ENCODE measurements at regions not wholly inside any gene's neighbourhood (a gene's known extent, or its start where the extent isn't known, plus 50 kb on each side); places are given as distances from the start of the nearest gene placed in this dataset.

- peak; percentile 2 for DNase-seq
Measured at GRCh38 chr2:155250800-155251199, 552.3 kb downstream of the KCNJ3 start.

GRCh38 chr2:155240176-155240575 is 541.7 kb downstream of the KCNJ3 start:
- DNase-seq, result no peak

GRCh38 chr2:155235710-155236109 is 537.2 kb downstream of the KCNJ3 start:
- DNase-seq, result no peak

GRCh38 chr2:155223781-155224406 is 525.4 kb downstream of the KCNJ3 start:
- no peak for DNase-seq

GRCh38 chr2:155218945-155219344 is 520.5 kb downstream of the KCNJ3 start:
- no peak for DNase-seq

- DNase-seq, result no peak
Measured at GRCh38 chr2:155218292-155218924, 519.9 kb downstream of the KCNJ3 start.

- DNase-seq, result no peak
Measured at GRCh38 chr2:155215037-155215707, 516.7 kb downstream of the KCNJ3 start.

GRCh38 chr2:155209696-155210450 is 511.4 kb downstream of the KCNJ3 start:
- DNase-seq, result no peak

- no peak for DNase-seq
Measured at GRCh38 chr2:155203178-155203577, 504.7 kb downstream of the KCNJ3 start.

GRCh38 chr2:155200753-155201152 is 502.3 kb downstream of the KCNJ3 start:
- no peak for DNase-seq

GRCh38 chr2:155190342-155190741 is 491.8 kb downstream of the KCNJ3 start:
- no peak for DNase-seq

GRCh38 chr2:155178921-155179320 is 480.4 kb downstream of the KCNJ3 start:
- no peak for DNase-seq

- no peak for DNase-seq
Measured at GRCh38 chr2:155176345-155176744, 477.9 kb downstream of the KCNJ3 start.

- no peak for DNase-seq
Measured at GRCh38 chr2:155169317-155169716, 470.8 kb downstream of the KCNJ3 start.

GRCh38 chr2:155162494-155162893 is 464.0 kb downstream of the KCNJ3 start:
- no peak for DNase-seq

GRCh38 chr2:155161314-155161713 is 462.8 kb downstream of the KCNJ3 start:
- DNase-seq, result no peak

GRCh38 chr2:155157711-155158110 is 459.2 kb downstream of the KCNJ3 start:
- DNase-seq, result no peak

GRCh38 chr2:155157065-155157464 is 458.6 kb downstream of the KCNJ3 start:
- no peak for DNase-seq

- no peak for DNase-seq
Measured at GRCh38 chr2:155151945-155152344, 453.4 kb downstream of the KCNJ3 start.

- no peak for DNase-seq
Measured at GRCh38 chr2:155151472-155151871, 453.0 kb downstream of the KCNJ3 start.

GRCh38 chr2:155145758-155146229 is 447.3 kb downstream of the KCNJ3 start:
- no peak for DNase-seq

GRCh38 chr2:155141418-155141817 is 442.9 kb downstream of the KCNJ3 start:
- no peak for DNase-seq

- no peak for DNase-seq
Measured at GRCh38 chr2:155125585-155126230, 427.2 kb downstream of the KCNJ3 start.

Data from activated CD4-positive, alpha-beta T cell treated with anti-CD3 and anti-CD28 coated beads, Interleukin-10, Interleukin-2, amounts not matched to agents 100 ng/mL and 50 ng/mL, durations not matched to agents 16 hours and 8 hours (primary cell).